DOHH2 (cell line): ENCODE measurements at regions not wholly inside any gene's neighbourhood (a gene's known extent, or its start where the extent isn't known, plus 50 kb on each side); places are given as distances from the start of the nearest gene placed in this dataset.

Source experiments
- H3F3A ChIP-seq: fragments of 200-600 bp; sonication (generic), shearing (Covaris generic); 2 replicates; pipeline ENCODE4 v1.6.0; 2016; ENCODE audit warnings: antibody characterized with exemption, mild to moderate bottlenecking; ENCODE audit not compliant: control insufficient read depth, insufficient read depth
- H3K27ac ChIP-seq: fragments of 200-600 bp; sonication (generic); 2 replicates; pipeline ENCODE4 v1.5.1; 2014; ENCODE audit warnings: low read depth, mild to moderate bottlenecking, low read length, moderate library complexity
- H3K27me3 ChIP-seq: fragments of 200-600 bp; sonication (generic); 2 replicates; pipeline ENCODE4 v1.6.1; 2014; ENCODE audit warnings: mild to moderate bottlenecking, low read length, mixed read lengths; ENCODE audit not compliant: control insufficient read depth
- H3K36me3 ChIP-seq: fragments of 200-600 bp; sonication (generic); 2 replicates; pipeline ENCODE4 v1.6.1; 2014; ENCODE audit warnings: mild to moderate bottlenecking, low read length, moderate library complexity, mixed read lengths; ENCODE audit not compliant: control insufficient read depth
- H3K4me1 ChIP-seq: fragments of 200-600 bp; sonication (generic); 2 replicates; pipeline ENCODE4 v1.6.1; 2014; ENCODE audit warnings: mild to moderate bottlenecking, low read length, mixed read lengths; ENCODE audit not compliant: control insufficient read depth
- H3K4me2 ChIP-seq: fragments of 200-600 bp; sonication (generic); 2 replicates; pipeline ENCODE4 v1.6.0; 2014; ENCODE audit warnings: mild to moderate bottlenecking, low read length, moderate library complexity
- H3K4me3 ChIP-seq: fragments of 200-600 bp; sonication (generic); 2 replicates; pipeline ENCODE4 v1.5.1; 2014; ENCODE audit warnings: mild to moderate bottlenecking, low read length, mixed read lengths
- H3K79me2 ChIP-seq: fragments of 200-600 bp; sonication (generic); 2 replicates; pipeline ENCODE4 v1.6.1; 2014; ENCODE audit warnings: mild to moderate bottlenecking, low read length, mixed read lengths; ENCODE audit not compliant: control insufficient read depth
- H3K9me2 ChIP-seq: fragments of 200-600 bp; sonication (generic); replicated peaks from 2 replicates; pipeline ENCODE4 v1.6.1; 2014; ENCODE audit warnings: mild to moderate bottlenecking, low read length, mixed read lengths; ENCODE audit not compliant: control insufficient read depth
- H3K9me3 ChIP-seq: fragments of 200-600 bp; sonication (generic); 2 replicates; pipeline ENCODE4 v1.6.1; 2014; ENCODE audit warnings: antibody characterized with exemption, low read length, mixed read lengths; ENCODE audit not compliant: control insufficient read depth, insufficient read depth
- H4K20me1 ChIP-seq: fragments of 200-600 bp; sonication (generic); 2 replicates; pipeline ENCODE4 v1.6.0; 2014; ENCODE audit warnings: low read depth, mild to moderate bottlenecking, antibody characterized with exemption, low read length, moderate library complexity; ENCODE audit not compliant: control insufficient read depth, insufficient read depth
- CTCF ChIP-seq: fragments of 200-600 bp; sonication (generic); IDR thresholded peaks from one replicate; pipeline ENCODE4 v1.5.1; 2014; ENCODE audit warnings: antibody characterized with exemption, mild to moderate bottlenecking, low read depth, low read length; ENCODE audit not compliant: poor library complexity, severe bottlenecking
- EZH2phosphoT487 ChIP-seq: fragments of 200-600 bp; sonication (generic); IDR thresholded peaks from 2 replicates; pipeline ENCODE4 v1.6.1; 2017; ENCODE audit warnings: borderline replicate concordance, mild to moderate bottlenecking, antibody characterized with exemption, low read length, moderate library complexity, mixed read lengths

- no peaks in the 10 kb centered on the region for H3K36me3 ChIP-seq
- no peaks in the 10 kb centered on the region for H3K27me3 ChIP-seq
- H4K20me1 ChIP-seq: no peaks in the 10 kb centered on the region
- no peak overlapping the region for H3K27ac ChIP-seq
- H3K9me2 ChIP-seq: no peaks in the 10 kb centered on the region; the same call in 1 of the 2 replicates
- TF ChIP-seq EZH2phosphoT487 (no peak), CTCF (no peak)
- no peaks in the 10 kb centered on the region for H3K79me2 ChIP-seq
- H3K4me3 ChIP-seq: no peak overlapping the region
- no peaks in the 10 kb centered on the region for H3K4me1 ChIP-seq
- H3K9me3 ChIP-seq: 0 out of 2 replicates have a peak, but pooled peaks cover 4% of the 10 kb centered on the region
- H3K4me2 ChIP-seq: no peak overlapping the region
- H3F3A ChIP-seq: no peaks in the 10 kb centered on the region
Observed at GRCh38 chr5:74094782-74095108, 468.7 kb downstream of the ARHGEF28 start.

- H3K27me3 ChIP-seq: no peaks in the 10 kb centered on the region
- no peak overlapping the region for H3K4me2 ChIP-seq
- no peaks in the 10 kb centered on the region for H3F3A ChIP-seq
- H3K79me2 ChIP-seq: no peaks in the 10 kb centered on the region
- no peaks in the 10 kb centered on the region; the same call in 1 of the 2 replicates for H3K9me2 ChIP-seq
- H3K27ac ChIP-seq: no peak overlapping the region
- no peak overlapping the region for H3K4me3 ChIP-seq
- TF ChIP-seq CTCF: no peak
- TF ChIP-seq EZH2phosphoT487: no peak
- H3K36me3 ChIP-seq: no peaks in the 10 kb centered on the region
- 0 out of 2 replicates have a peak, but pooled peaks cover under 1% of the 10 kb centered on the region for H3K9me3 ChIP-seq
- no peaks in the 10 kb centered on the region for H4K20me1 ChIP-seq
- H3K4me1 ChIP-seq: no peaks in the 10 kb centered on the region
Observed at GRCh38 chr5:74094096-74094781, 468.2 kb downstream of the ARHGEF28 start.

- Histone ChIP-seq H3K9me2 (no peaks in the 10 kb centered on the region; the same call in 1 of the 2 replicates), H3F3A (no peaks in the 10 kb centered on the region), H4K20me1 (no peaks in the 10 kb centered on the region), H3K4me2 (no peak overlapping the region), H3K4me3 (no peak overlapping the region), H3K27me3 (no peaks in the 10 kb centered on the region), H3K9me3 (no peaks in the 10 kb centered on the region), H3K79me2 (no peaks in the 10 kb centered on the region), H3K27ac (no peak overlapping the region), H3K36me3 (no peaks in the 10 kb centered on the region), H3K4me1 (no peaks in the 10 kb centered on the region)
- TF ChIP-seq CTCF (no peak), EZH2phosphoT487 (no peak)
Observed at GRCh38 chr5:74093561-74093960, 467.6 kb downstream of the ARHGEF28 start.
